Left cardiac atrium (tissue), 4 donors: ENCODE measurements at regions not wholly inside any gene's neighbourhood (a gene's known extent, or its start where the extent isn't known, plus 50 kb on each side); places are given as distances from the start of the nearest gene placed in this dataset.
"Not testable (repeated sequence)": the region's sequence is repeated elsewhere in the genome, so short reads cannot be mapped to it uniquely, and the experiment has no call there.

ENCODE experiments used
- ATAC-seq, 2 donors: fragments of 200-7000 bp; cut with Tn5 transposase; one replicate each; pipeline ENCODE4 v1.9.1; 2020; ENCODE audit warnings: mild to moderate bottlenecking in 2 of 2, moderate library complexity in 2 of 2
- DNase-seq: peaks from one replicate; pipeline ENCODE4 v3.0.0-alpha.2; 2020
- intact Hi-C, 2 donors: fragments of 100-400 bp; cut with DNase I; formaldehyde crosslinking; loops; one replicate each; pipeline versions ENCODE4 v1.14.1 to v1.15.1; 2022 to 2023
- donor health status: DM: no; HTN: yes; CAD: no.
- donor health status: DM: no; HTN: yes; CAD: no; lungs with severe emphysema.
- donor health status: DM: yes; HTN: yes; CAD: no.
- donor health status: Dilated cardiomyopathy.

DNA sequence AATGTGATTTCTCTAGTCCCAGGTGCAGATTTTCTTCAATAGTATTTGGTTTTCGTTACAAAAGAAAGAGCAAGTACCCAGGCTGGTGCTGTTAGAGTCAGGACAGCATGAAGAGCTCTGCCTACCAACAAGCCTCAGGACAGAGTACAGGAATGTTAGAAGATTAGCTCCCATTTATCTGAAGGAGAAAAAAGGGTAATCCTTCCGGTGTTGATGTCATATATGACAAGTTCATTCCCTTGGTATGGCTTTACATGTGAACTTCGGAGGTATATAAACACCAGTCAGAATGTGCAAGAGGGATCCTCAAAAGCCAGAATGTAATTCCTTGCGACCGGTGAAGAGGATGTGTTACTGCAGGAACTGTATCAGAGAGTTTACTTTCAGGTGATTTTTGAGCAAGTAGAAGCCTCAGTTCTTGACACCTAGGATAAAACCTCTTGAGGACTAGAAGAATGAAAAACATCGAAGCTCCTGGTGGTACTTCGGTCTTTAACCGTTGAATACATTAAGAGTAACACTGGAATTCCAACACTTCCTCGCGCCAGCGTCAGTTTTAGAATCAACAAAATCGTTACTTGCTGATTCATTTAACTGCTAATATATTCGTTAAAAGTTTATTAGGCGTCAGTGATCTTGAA lies 194.2 kb upstream of the ZNF184 start:
- intact Hi-C loops: no loop called here
- DNase-seq (no peak), ATAC-seq (no peak)

DNA sequence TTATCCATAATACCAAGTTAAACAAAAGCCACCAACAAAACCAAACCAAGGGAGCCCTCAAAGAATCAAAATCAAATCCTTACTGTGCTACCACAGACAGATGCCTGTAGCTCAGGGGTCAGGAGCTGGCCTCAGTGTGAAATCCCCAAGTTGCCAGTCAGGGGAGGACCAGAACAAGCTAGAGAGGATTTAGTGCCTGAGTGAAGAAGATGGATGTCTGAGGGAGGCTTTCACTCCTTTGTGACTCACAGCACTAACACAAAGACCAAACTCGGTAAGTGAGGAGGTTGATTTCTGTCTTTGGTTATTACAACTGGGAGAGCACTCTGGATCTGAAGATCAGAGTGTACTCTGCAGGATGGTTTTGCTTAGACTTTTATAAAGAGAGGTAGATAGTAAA lies 189.9 kb upstream of the ZNF184 start:
- no peak for ATAC-seq
- intact Hi-C loops: no loop called here

DNA sequence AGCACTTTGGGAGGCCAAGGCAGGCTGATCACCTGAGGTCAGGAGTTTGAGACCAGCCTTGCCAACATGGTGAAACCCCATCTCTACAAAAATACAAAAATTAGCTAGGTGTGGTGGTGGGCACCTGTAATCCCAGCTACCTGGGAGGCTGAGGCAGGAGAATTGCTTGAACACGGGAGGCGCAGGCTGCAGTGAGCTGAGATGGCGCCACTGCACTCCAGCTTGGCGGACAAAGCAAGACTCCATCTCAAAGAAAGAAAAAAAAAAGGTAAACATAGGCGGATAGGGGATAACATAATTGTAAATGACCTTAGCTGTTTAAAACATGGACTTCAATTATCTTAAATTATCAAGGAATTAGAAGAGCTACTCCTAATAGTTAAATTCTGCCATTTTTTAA lies 189.3 kb upstream of the ZNF184 start:
- DNase-seq, ATAC-seq, intact Hi-C loops: not testable (repeated sequence)

More for the DNA sequence above, 189.9 kb upstream of the ZNF184 start:
- no peak for DNase-seq

DNA sequence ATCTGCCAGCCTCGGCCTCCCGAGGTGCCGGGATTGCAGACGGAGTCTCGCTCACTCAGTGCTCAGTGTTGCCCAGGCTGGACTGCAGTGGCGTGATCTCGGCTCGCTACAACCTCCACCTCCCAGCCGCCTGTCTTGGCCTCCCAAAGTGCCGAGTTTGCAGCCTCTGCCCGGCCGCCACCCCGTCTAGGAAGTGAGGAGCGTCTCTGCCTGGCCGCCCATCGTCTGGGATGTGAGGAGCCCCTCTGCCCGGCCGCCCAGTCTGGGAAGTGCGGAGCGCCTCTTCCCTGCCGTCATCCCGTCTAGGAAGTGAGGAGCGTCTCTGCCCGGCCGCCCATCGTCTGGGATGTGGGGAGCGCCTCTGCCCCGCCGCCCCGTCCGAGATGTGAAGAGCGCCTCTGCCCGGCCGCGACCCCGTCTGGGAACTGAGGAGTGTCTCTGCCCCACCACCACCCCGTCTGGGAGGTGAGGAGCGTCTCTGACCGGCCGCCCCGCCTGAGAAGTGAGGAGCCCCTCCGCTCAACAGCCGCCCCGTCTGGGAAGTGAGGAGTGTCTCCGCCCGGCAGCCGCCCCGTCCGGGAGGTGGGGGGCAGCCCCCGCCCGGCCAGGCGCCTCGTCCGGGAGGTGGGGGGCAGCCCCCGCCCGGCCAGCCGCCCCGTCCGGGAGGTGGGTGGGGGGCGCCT lies 180.4 kb upstream of the ZNF184 start:
- ATAC-seq, intact Hi-C loops, DNase-seq: not testable (repeated sequence)

DNA sequence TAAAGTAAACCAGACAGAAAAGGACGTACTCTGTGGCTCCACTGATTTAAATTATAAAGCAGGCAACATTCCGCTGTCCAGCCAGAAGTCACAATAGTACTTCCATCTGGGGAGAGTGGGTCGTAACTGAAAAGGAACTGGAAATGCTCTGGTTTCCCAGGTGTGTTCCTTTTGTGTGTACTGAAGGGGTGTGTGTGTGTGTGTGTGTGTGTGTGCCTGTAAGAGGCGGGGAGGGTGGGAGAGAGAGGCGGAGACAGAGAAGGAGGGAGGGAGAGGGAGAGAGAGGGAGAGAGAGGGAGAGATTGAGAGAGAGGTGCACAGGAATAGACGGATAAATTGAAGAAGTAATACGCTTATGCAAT lies 178.4 kb upstream of the ZNF184 start:
- intact Hi-C loops: no loop called here
- DNase-seq: no peak
- no peak for ATAC-seq

DNA sequence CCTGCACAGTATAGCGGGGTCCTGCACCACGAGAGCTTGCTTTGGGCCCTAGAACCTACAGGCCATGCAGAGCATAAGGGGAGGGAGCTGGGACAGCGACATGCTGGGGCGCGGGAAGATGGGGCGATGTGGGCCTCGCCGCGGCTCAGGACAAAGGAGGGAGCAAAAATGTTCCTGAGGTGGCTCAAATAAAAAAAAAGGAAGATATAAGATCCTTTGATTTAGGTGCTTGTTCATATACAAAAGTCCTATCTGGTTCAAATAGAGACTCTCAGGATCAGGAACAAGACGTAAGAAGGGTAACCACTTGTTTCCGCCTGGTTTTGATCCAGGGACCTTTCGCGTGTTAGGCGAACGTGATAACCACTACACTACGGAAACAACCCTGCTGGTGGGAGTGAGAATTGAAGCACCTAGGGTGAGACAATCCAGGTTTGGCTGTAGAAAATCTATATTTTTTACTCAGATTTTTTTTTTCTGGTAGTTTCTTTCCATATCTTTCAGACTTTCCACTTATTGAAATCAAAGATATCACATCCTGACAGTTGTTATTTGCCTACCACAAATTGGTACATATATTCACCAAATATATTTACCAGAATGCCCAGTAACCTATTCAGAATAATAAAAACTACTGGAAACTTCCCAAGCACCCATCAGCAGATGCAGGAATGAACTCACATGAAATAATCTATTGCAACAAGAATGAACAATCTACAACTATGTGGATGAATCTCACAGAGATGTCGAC lies 177.9 kb upstream of the ZNF184 start:
- DNase-seq: no peak
- ATAC-seq: peak in 1 of 2 donors; percentile 43
- intact Hi-C loops: no loop called here

DNA sequence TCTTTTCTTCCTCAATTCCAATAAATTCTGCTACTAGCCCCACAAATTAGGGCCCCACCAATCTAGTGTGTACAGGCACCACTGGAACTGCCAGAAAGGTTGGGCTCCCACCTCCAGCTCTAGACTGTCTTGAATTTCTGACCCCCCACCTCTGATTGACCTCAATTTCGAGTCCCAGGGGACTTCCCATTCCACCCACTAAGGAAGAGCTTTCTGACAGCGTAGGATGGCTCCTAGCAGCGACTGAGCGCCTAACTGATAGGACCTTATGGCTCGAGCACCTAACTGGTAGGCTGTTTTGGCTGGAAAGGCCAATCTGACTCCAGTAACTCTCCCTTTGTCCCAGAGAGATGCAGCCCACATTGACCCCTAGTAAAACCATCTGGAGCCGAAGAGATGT lies 171.6 kb upstream of the ZNF184 start:
- no peak for ATAC-seq
- DNase-seq: no peak
- intact Hi-C loops: no loop called here

DNA sequence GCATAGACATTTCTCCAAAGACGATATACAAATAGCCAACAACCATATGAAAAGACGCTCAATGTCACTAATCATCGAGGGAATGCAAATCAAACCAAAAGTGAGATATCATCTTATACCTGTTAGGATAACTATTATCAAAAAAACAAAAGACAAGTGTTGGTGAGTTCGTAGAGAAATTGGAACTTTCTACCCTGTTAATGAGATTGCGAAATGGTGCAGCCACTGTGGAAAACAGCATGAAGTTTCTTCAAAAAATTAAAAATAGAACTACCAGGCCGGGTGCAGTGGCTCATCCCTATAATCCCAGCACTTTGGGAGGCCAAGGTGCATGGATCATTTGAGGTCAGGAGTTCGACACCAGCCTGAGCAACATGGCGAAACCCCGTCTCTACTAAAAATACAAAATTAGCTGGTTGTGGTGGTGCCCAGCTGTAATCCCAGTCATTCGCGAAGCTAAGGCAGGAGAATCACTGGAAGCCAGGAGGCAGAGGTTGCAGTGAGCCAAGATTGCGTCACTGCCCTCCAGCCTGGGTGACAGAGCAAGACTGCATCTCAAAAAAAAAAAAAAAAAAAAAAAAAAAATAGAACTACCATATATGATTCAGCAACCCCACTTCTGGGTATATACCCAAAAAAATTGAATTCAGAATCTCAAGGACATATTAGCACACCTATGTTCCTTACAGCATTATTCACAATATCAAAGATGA lies 170.0 kb upstream of the ZNF184 start:
- DNase-seq: no peak
- no peak for ATAC-seq
- intact Hi-C loops: no loop called here

DNA sequence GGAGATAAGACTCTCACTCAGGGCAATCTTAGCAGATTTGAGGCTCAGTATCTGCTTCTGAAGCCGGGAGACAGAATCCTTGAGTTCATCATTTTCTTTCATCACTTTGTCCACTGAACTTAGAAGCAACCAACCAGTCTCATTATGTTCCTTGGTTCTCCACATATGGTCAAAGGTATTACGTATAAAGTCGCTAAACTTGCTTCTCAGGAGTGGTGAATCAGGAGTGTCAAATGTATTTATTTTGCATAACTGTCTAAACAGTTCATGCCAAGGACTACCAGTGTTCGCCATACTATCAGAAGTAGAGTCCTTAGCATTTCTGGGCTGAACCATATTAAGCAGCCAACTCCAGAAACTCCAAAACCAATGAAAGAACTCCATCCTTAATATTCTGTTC lies 163.0 kb upstream of the ZNF184 start:
- ATAC-seq, DNase-seq, intact Hi-C loops: not testable (repeated sequence)

DNA sequence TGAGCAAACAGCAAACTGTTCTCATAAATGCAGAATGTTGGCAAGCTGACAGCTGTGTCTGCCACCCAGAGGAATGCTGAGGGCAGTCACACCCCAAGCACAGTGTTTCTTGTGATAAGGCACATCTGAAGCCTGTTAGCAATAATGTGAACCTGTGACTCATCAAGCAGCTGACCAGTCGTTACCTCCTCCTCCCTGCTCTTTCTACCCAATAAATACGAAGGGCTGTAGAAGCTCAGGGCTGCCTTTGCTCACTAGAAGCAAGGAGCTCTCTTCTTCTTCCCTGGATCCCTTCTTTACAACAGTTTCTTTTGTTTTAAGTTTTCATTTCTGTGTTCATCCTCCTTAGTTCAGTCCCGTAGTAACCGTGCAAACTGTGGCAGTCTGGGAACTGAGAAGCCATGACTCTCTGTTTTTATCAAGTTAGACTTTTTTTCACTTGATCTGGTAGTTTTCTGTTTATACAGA lies 160.3 kb upstream of the ZNF184 start:
- DNase-seq, intact Hi-C loops, ATAC-seq: not testable (repeated sequence)

DNA sequence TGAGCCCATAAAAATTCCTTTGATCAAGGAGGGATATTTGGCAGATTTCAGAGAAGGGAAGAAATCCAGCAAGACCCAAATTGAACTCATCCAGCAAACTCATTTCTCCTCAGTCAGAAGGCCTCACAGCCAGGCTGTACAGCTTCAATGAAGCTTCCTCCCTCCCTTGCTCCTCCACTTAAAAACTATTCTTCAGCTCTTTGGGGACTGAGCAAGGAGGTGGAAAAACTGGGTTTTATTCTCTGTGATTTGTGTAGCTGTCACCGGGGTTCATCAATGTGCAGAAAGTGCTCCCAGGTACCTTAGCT lies 158.7 kb upstream of the ZNF184 start:
- no peak for ATAC-seq
- intact Hi-C loops: no loop called here

DNA sequence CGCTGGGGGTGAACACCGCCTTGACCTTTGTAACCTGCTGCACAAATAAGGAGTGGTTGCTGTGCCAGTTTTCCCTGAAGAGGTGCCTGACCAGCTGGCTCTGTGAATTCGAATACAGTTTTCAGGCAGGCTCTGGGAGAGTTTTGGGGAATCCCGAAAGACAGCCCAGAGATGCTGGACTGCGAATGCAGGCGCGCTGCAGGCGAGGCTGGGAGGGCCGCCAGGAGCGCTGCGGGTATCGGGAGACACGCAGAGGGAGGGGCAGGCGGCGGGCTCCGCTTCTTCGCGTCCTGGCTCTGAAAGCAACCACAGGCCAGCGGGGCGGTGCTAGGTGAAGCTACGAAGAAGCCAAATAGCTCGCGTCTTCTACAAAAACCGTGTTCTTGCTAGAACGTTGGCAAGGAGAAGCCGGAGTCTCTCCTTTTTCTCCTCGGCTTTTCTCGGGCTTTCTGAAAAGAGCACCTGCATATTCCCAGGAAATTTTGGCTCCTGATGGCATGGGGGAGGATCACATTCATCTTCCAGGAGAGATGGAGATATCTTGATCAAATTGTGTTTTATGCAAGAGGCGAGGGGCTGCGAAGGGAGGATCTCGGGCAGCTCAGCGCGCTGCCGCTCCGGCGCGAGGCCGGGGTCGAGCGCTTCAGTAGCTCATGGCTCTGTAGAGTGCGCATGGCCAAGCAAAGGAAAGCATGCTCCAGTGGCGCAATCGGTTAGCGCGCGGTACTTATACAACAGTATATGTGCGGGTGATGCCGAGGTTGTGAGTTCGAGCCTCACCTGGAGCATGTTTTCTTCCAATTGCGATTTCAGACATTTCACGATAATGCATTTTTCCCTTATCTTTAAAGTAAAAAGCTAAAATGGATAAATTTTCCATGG lies 158.1 kb upstream of the ZNF184 start:
- peak in 1 of 2 donors; percentile 53 for ATAC-seq
- intact Hi-C loops: no loop called here

More for the DNA sequence above, 158.7 kb upstream of the ZNF184 start:
- no peak for DNase-seq

DNA sequence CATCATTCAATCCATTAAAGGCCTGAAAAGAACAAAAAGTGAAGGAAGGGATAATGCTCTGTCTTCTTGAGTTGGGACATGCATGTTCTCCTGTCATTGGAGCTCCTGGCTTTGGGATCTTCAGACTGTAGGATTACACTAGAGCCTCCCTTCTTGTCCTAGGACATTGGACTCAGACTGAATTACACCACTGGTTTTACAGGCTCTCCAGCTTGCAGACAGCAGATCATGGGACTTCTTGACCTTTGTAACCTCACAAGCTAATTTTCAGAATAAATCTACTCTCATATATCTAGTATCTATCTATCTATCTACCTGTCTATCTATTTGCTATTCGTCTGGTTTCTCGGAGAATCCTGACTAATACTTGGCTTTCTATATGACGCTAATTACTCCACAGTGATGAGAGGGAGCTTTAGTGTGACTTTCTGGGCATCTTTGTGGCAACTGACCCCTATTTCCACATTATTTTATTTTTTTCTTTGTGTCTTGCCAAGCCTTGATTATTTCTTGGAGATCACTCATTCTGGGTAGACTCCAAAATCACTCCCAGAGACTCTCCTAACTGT lies 151.9 kb upstream of the ZNF184 start:
- no peak for ATAC-seq
- intact Hi-C loops: no loop called here

More for the DNA sequence above, 158.1 kb upstream of the ZNF184 start:
- no peak for DNase-seq

DNA sequence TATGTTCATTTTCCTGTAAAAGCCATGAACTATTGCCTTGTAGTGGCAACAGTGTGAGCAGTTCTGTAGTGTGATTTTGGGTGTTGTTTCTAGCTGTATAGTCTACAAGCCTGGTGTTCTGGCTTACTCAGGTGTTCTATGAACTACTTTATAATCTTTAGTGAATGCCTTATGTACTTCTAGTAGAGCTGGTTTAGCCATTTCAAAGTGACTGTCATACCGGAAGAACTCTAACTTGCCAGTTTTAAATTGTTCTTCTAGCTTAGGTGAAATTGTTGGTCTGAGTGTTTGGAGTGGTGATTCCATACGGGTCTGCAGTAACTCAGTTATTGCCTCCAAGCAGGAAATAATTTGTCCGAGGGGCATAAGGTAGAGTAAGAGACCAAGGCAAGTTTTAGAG lies 150.2 kb upstream of the ZNF184 start:
- ATAC-seq: no peak
- intact Hi-C loops: no loop called here
- no peak for DNase-seq

More for the DNA sequence above, 151.9 kb upstream of the ZNF184 start:
- no peak for DNase-seq

DNA sequence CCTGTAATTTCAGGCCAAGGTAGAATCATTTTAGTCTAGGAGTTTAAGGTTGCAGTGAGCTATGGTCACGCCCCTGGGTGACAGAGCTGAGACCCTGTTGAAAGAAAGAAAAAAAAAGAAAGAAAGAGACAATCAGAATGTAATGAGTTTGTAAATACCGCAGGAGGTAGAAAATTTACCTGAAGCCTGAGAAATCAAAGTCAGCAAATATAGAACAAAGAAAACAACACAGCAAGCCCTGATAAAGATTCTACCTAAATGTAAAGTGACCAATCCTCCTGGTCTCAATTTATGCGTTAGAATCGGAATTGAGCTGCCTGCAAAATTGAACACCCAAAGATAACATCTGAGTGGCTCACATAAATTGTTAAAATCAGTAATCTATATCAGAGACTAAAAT lies 146.5 kb upstream of the ZNF184 start:
- ATAC-seq: no peak
- intact Hi-C loops: no loop called here

DNA sequence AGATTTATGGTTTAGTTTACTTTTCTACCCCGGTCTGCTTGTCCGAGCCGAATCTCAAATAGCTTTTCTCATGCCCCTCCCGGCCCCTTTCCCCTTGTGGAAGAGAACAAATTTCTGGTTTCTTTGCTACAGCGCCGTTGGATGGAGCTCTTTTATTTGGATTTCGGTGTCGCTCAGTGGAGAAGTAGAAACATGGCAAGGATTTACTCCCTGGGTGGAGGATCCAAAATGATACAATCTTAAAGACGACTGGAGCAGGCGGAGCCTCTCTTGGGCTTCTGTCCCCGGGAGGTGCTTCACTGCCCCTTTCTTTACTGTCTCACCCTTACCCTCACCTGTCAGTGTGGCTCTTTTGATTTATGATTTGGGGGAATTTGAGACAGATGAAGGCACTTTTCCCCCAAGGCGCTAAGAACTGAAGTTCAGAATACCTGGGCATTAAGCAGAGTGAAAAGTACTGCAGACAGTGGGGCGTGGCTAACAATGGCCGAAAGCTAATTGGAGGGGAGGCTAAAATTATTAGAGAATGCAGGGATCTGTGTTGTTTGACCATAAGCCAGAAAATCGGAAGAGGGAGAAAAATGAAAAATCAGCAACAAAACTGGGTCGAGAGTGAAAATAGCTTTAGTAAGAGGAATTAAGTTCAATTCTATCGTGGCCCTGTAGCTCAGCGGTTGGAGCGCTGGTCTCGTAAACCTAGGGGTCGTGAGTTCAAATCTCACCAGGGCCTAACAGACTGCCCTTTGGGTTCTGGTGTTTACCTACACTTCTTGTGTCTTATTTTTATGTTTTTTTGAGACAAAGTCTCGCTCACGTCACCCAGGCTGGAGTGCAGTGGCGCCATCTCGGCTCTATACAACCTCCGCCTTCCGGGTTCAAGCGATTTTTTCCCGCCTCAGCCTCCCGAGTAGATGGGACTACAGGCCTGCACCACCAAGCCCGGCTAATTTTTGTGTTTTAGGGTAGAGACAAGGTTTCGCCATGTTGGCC lies 145.1 kb upstream of the ZNF184 start:
- peak in 1 of 2 donors; percentile 33 for ATAC-seq
- intact Hi-C loops: no loop called here
- DNase-seq: no peak

More for the DNA sequence above, 146.5 kb upstream of the ZNF184 start:
- DNase-seq: no peak

DNA sequence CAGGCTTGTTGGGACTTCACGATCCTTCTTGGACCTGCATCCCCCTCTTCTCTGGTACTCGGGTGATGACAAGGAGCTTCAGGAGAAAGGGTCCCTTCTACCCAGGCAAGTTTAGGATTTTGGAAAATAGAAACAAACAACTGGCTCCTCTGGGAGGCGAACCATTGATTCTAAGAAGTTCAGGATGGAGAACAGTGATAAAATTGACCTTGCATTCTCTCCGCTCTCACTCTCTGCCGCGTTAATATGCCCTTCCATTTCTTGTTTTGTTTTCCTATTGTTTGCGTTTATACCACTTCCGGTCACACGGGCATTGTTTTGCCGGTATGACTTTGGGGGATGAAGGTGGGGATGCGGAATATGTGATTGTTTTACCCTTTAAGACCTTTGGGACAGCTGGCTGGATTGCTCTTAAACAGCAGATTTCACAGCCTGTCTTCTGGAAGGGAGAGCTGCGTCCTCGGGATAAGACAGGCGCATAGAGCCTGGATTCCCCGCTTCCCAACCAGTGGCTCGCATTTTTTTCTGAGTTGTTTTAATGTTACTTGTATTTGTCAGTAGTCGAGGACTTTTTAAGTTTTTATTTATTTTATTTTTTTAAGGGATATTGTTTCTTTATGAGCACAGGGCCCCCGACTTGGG lies 144.3 kb upstream of the ZNF184 start:
- no peak for DNase-seq
- no peak for ATAC-seq
- intact Hi-C loops: no loop called here
